ENCODE measurements at regions not wholly inside any gene's neighbourhood (a gene's known extent, or its start where the extent isn't known, plus 50 kb on each side); places are given as distances from the start of the nearest gene placed in this dataset.
A peak's percentile ranks its signal among the peaks of the same experiment; 100 is the strongest.
"Not testable (repeated sequence)": the region's sequence is repeated elsewhere in the genome, so short reads cannot be mapped to it uniquely, and the experiment has no call there.

GRCh38 chr22:22377335-22377734, 131.2 kb downstream of the ZNF280B start:
- intact Hi-C loops (cut with DNase I; ENCODE audit: low total_unique reads) (no loop called here), in situ Hi-C loops (cut with MboI; ENCODE audit: low pct_ligation_motif_present in 1 of 4, low pct_unique_long_range_greater_than_20kb in 1 of 4, low sequenced_read_pairs in 3 of 4) (no loop called here)
- Histone ChIP-seq H3K36me3 (no peaks in the 10 kb centered on the region), H3K27ac (no peak overlapping the region), H3K4me1 (no peaks in the 10 kb centered on the region), H3K27me3 (peaks cover 6% of the 10 kb centered on the region), H3K4me3 (no peak overlapping the region), H3K9me3 (no peaks in the 10 kb centered on the region)
- no peak for DNase-seq
- TF ChIP-seq CTCF (IDR thresholded peaks at IDR 0.05) (no peak), EP300 (IDR thresholded peaks at IDR 0.05; ENCODE audit: low read depth) (no peak), POLR2AphosphoS5 (IDR thresholded peaks at IDR 0.05) (no peak), POLR2A (IDR thresholded peaks at IDR 0.05) (no peak)

GRCh38 chr22:22378446-22379415, 129.8 kb downstream of the ZNF280B start:
- no peak for DNase-seq
- no peak for TF ChIP-seq EP300 (IDR thresholded peaks at IDR 0.05; ENCODE audit: low read depth)
- TF ChIP-seq CTCF (IDR thresholded peaks at IDR 0.05) = no peak
- in situ Hi-C loops (cut with MboI; ENCODE audit: low pct_ligation_motif_present in 1 of 4, low pct_unique_long_range_greater_than_20kb in 1 of 4, low sequenced_read_pairs in 3 of 4) = no loop called here
- Histone ChIP-seq H3K4me3 (no peak overlapping the region), H3K9me3 (no peaks in the 10 kb centered on the region), H3K27ac (no peak overlapping the region), H3K27me3 (peaks cover 11% of the 10 kb centered on the region), H3K36me3 (no peaks in the 10 kb centered on the region), H3K4me1 (no peaks in the 10 kb centered on the region)
- 63% methylated on average over 8 of the region's 8 CpGs; no CpG with 5 or more reads in 1 of the 2 donors for WGBS, 2 donors (ENCODE audit: low coverage in 1 of 2)
- intact Hi-C loops (cut with DNase I; ENCODE audit: low total_unique reads) = no loop called here

DNA sequence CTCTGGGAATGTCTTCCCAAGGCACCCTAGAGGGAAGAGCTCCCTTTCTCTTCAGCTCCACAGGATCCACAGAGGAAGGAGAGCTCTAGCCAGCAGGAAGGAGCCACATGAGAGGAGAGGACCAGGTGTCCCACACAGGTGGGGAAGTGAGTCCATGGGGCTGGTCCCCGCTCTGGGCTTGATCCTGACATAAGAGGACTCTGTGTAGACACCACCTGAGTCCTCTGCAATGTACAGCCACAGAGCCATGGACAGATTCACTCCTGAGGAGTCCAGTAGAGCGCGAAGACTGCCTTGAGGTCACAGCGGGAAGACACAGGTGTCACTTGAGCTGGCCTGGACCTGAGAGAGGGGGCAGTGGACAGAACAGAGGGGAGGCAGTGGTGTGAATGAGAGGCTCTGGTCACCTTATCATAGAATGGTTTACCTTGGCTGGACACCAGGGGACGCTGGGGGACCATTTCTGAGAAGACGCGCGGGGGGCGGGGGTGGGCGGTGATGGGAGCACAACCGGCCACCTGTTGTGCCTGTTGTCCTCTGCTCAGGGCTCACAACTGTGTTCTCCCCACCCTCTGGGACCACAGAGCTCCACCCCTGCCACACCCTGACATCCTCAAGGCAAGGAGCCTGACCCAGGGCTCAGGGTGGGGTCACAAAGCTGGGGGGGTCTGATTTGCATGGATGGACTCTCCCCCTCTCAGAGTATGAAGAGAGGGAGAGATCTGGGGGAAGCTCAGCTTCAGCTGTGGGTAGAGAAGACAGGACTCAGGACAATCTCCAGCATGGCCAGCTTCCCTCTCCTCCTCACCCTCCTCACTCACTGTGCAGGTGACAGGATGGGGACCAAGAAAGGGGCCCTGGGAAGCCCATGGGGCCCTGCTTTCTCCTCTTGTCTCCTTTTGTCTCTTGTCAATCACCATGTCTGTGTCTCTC, 128.2 kb downstream of the ZNF280B start:
- intact Hi-C loops (cut with DNase I; ENCODE audit: low total_unique reads) = no loop called here
- TF ChIP-seq CTCF (IDR thresholded peaks at IDR 0.05) = no peak
- TF ChIP-seq EP300 (IDR thresholded peaks at IDR 0.05; ENCODE audit: low read depth) = no peak
- TF ChIP-seq POLR2AphosphoS5 (IDR thresholded peaks at IDR 0.05) = no peak
- no peak for TF ChIP-seq POLR2A (IDR thresholded peaks at IDR 0.05)
- 32 to 80% methylated on average over 1 to 11 of the region's 11 CpGs for WGBS, 2 donors (ENCODE audit: low coverage in 1 of 2)

GRCh38 chr22:22381292-22381691, 127.2 kb downstream of the ZNF280B start:
- intact Hi-C loops (cut with DNase I; ENCODE audit: low total_unique reads); H3K4me1 ChIP-seq; DNase-seq; H3K27ac ChIP-seq; H3K36me3 ChIP-seq; H3K9me3 ChIP-seq; H3K4me3 ChIP-seq; in situ Hi-C loops (cut with MboI; ENCODE audit: low pct_ligation_motif_present in 1 of 4, low pct_unique_long_range_greater_than_20kb in 1 of 4, low sequenced_read_pairs in 3 of 4): not testable (repeated sequence)
- WGBS, 2 donors (ENCODE audit: low coverage in 1 of 2) = 50 to 77% methylated on average over 2 of the region's 2 CpGs
- H3K27me3 ChIP-seq = peaks cover 17% of the 10 kb centered on the region

More for the DNA sequence above, 128.2 kb downstream of the ZNF280B start:
- H3K27me3 ChIP-seq = peaks cover 22% of the 10 kb centered on the region
- H3K27ac ChIP-seq = no peak overlapping the region
- in situ Hi-C loops (cut with MboI; ENCODE audit: low pct_ligation_motif_present in 1 of 4, low pct_unique_long_range_greater_than_20kb in 1 of 4, low sequenced_read_pairs in 3 of 4) = no loop called here
- DNase-seq = peak; percentile 61
- H3K9me3 ChIP-seq = no peaks in the 10 kb centered on the region
- no peaks in the 10 kb centered on the region for H3K4me1 ChIP-seq
- no peak overlapping the region for H3K4me3 ChIP-seq
- no peaks in the 10 kb centered on the region for H3K36me3 ChIP-seq

Measured in transverse colon (tissue), 4 donors.